ENCODE measurements at regions not wholly inside any gene's neighbourhood (a gene's known extent, or its start where the extent isn't known, plus 50 kb on each side); places are given as distances from the start of the nearest gene placed in this dataset.

DNA sequence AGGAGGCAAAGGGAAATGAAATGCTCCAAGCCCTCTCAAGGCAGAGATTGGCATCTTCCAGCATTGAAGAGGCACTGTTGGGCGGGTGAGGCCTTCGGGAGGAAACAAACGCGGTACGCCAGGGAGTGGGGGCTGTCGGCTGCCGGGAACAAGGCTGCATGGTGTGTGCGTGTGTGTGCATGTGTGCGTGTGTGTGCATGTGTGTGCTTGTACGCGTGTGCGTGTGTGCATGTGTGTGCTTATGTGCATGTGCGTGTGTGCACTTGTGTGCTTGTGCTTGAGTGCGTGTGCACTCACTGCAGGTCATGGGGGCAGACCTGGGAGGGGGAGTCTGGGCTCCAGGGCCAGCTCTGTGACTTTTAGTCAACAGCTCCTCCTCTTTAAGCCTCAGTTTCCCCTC is 113.6 kb upstream of the ADRA2C start:
- TF ChIP-seq POLR2A (IDR thresholded peaks at IDR 0.05), result no peak
- TF ChIP-seq, protein P1, sequence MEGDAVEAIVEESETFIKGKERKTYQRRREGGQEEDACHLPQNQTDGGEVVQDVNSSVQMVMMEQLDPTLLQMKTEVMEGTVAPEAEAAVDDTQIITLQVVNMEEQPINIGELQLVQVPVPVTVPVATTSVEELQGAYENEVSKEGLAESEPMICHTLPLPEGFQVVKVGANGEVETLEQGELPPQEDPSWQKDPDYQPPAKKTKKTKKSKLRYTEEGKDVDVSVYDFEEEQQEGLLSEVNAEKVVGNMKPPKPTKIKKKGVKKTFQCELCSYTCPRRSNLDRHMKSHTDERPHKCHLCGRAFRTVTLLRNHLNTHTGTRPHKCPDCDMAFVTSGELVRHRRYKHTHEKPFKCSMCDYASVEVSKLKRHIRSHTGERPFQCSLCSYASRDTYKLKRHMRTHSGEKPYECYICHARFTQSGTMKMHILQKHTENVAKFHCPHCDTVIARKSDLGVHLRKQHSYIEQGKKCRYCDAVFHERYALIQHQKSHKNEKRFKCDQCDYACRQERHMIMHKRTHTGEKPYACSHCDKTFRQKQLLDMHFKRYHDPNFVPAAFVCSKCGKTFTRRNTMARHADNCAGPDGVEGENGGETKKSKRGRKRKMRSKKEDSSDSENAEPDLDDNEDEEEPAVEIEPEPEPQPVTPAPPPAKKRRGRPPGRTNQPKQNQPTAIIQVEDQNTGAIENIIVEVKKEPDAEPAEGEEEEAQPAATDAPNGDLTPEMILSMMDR (IDR thresholded peaks at IDR 0.05), result no peak
